IMR-90 (cell line): ENCODE measurements at regions not wholly inside any gene's neighbourhood (a gene's known extent, or its start where the extent isn't known, plus 50 kb on each side); places are given as distances from the start of the nearest gene placed in this dataset.

Source experiments
- ATAC-seq: fragments of 200-7000 bp; cut with Tn5 transposase; 2 replicates; pipeline ENCODE4 v1.9.1; 2020; ENCODE audit warnings: low read depth, mild to moderate bottlenecking, moderate library complexity
- BruUV-seq: library from RNA; stranded (reverse); fragments of 400-500 nt; replicated peaks from 2 replicates; lab custom pipeline; 2021; lab: Mats Ljungman, UMichigan
- CTCF ChIA-PET: fragments of 300-600 bp; formaldehyde crosslinking; extraction: SDS; loops from one replicate; lab custom pipeline; 2021; ENCODE audit warnings: antibody characterized with exemption; lab: Yijun Ruan, JAX
- POLR2A ChIA-PET: fragments of 300-600 bp; sonication (Branson Sonifier 250); formaldehyde crosslinking; loops from one replicate; lab custom pipeline; 2022; ENCODE audit warnings: antibody characterized with exemption; ENCODE audit not compliant: unreplicated experiment; lab: Charles Lee
- DNase-seq: peaks from one replicate; pipeline ENCODE4 v3.0.0; 2013
- H2AFZ ChIP-seq: replicated peaks from 2 replicates; pipeline ENCODE3; 2013; ENCODE audit warnings: low read length, mild to moderate bottlenecking; ENCODE audit not compliant: poor library complexity
- H2AK5ac ChIP-seq: 2 replicates; pipeline ENCODE4 v1.6.1; 2013; ENCODE audit warnings: low read depth, low read length, inconsistent platforms
- H2AK9ac ChIP-seq: replicated peaks from 2 replicates; pipeline ENCODE3; 2013; ENCODE audit warnings: mild to moderate bottlenecking, low read depth, low read length, moderate library complexity; ENCODE audit not compliant: poor library complexity
- H2BK120ac ChIP-seq: 2 replicates; pipeline ENCODE4 v1.6.1; 2013; ENCODE audit warnings: low read depth, low read length, inconsistent platforms
- H2BK15ac ChIP-seq: 3 replicates; pipeline ENCODE4 v1.6.1; 2013; ENCODE audit warnings: low read depth, low read length, inconsistent platforms
- H2BK20ac ChIP-seq: 2 replicates; pipeline ENCODE4 v1.6.1; 2013; ENCODE audit warnings: low read depth, mild to moderate bottlenecking, inconsistent platforms, low read length, moderate library complexity
- H2BK5ac ChIP-seq: 2 replicates; pipeline ENCODE4 v1.6.1; 2013; ENCODE audit warnings: mild to moderate bottlenecking, low read depth, low read length, inconsistent platforms; ENCODE audit not compliant: poor library complexity, severe bottlenecking
- H3K14ac ChIP-seq: replicated peaks from 2 replicates; pipeline ENCODE4 v1.6.1; 2013; ENCODE audit warnings: low read depth, low read length, inconsistent platforms
- H3K18ac ChIP-seq: 2 replicates; pipeline ENCODE4 v1.6.1; 2013; ENCODE audit warnings: low read depth, low read length, control low read depth
- H3K23ac ChIP-seq: 2 replicates; pipeline ENCODE4 v1.6.1; 2013; ENCODE audit warnings: low read depth, low read length, inconsistent platforms
- H3K27ac ChIP-seq: 2 replicates; pipeline ENCODE4 v1.5.1; 2013; ENCODE audit warnings: mild to moderate bottlenecking, control low read depth, low read length; ENCODE audit not compliant: insufficient read depth
- H3K27me3 ChIP-seq: 2 replicates; pipeline ENCODE4 v1.6.1; 2013; ENCODE audit warnings: low read length; ENCODE audit not compliant: control insufficient read depth, insufficient read depth
- H3K36me3 ChIP-seq: 2 replicates; pipeline ENCODE4 v1.6.1; 2013; ENCODE audit warnings: low read length, mixed read lengths; ENCODE audit not compliant: control insufficient read depth, insufficient read depth
- H3K4ac ChIP-seq: 2 replicates; pipeline ENCODE4 v1.6.1; 2013; ENCODE audit warnings: low read depth, low read length, inconsistent platforms
- H3K4me1 ChIP-seq: 2 replicates; pipeline ENCODE4 v1.6.1; 2013; ENCODE audit warnings: low read length, mixed read lengths; ENCODE audit not compliant: control insufficient read depth, insufficient read depth
- H3K4me2 ChIP-seq: 2 replicates; pipeline ENCODE4 v1.6.1; 2013; ENCODE audit warnings: low read depth, mild to moderate bottlenecking, control low read depth, low read length, moderate library complexity
- H3K4me3 ChIP-seq: 2 replicates; pipeline ENCODE4 v1.5.1; 2013; ENCODE audit warnings: low read depth, mild to moderate bottlenecking, control low read depth, low read length, moderate library complexity; ENCODE audit not compliant: insufficient read depth
- H3K56ac ChIP-seq: 2 replicates; pipeline ENCODE4 v1.6.1; 2013; ENCODE audit warnings: low read length, inconsistent platforms; ENCODE audit not compliant: insufficient read depth; ENCODE audit errors: extremely low read depth
- H3K79me1 ChIP-seq, 2 experiments: 2 replicates each; pipeline ENCODE4 v1.6.1; 2013; ENCODE audit warnings: low read length in 2 of 2, inconsistent platforms in 1 of 2, low read depth in 1 of 2
- H3K9ac ChIP-seq: 2 replicates; pipeline ENCODE4 v1.6.1; 2013; ENCODE audit warnings: low read depth, low read length, control low read depth
- H3K9me1 ChIP-seq: 2 replicates; pipeline ENCODE4 v1.6.1; 2013; ENCODE audit warnings: low read length, inconsistent platforms; ENCODE audit not compliant: insufficient read depth
- H3K9me3 ChIP-seq: 2 replicates; pipeline ENCODE4 v1.6.1; 2013; ENCODE audit warnings: low read length; ENCODE audit not compliant: control insufficient read depth, insufficient read depth
- H4K20me1 ChIP-seq: 2 replicates; pipeline ENCODE4 v1.6.1; 2013; ENCODE audit warnings: low read length, inconsistent platforms; ENCODE audit not compliant: insufficient read depth
- H4K5ac ChIP-seq: 2 replicates; pipeline ENCODE4 v1.6.1; 2013; ENCODE audit warnings: mild to moderate bottlenecking, low read depth, low read length, control low read depth
- H4K8ac ChIP-seq, 2 experiments: 2 replicates each; pipeline ENCODE4 v1.6.1; 2013; ENCODE audit warnings: low read depth in 2 of 2, low read length in 2 of 2, control low read depth in 1 of 2, inconsistent platforms in 1 of 2
- H4K91ac ChIP-seq: 2 replicates; pipeline ENCODE4 v1.6.1; 2013; ENCODE audit warnings: low read depth, low read length, inconsistent platforms; ENCODE audit not compliant: insufficient read depth
- BHLHE40 ChIP-seq: fragments of 150-350 bp; IDR thresholded peaks from 2 replicates; pipeline ENCODE4 v1.6.1; 2016; ENCODE audit warnings: mild to moderate bottlenecking, low read depth, low read length
- MAFK ChIP-seq: IDR thresholded peaks from 2 replicates; pipeline ENCODE4 v1.6.1; 2012; ENCODE audit warnings: low read depth, low read length, improper control_type of control experiment
- RAD21 ChIP-seq: IDR thresholded peaks from 2 replicates; pipeline ENCODE4 v1.6.1; 2012; ENCODE audit warnings: low read length, improper control_type of control experiment
- RCOR1 ChIP-seq: IDR thresholded peaks from 2 replicates; pipeline ENCODE4 v1.6.1; 2012; ENCODE audit warnings: mild to moderate bottlenecking, low read length, improper control_type of control experiment; ENCODE audit not compliant: insufficient replicate concordance
- WGBS, 2 experiments: methylation state at CpG; one replicate each; pipeline versions ENCODE4 v1.1.5 to v1.1.7; 2013; ENCODE audit warnings: missing lambda C conversion rate in 2 of 2; ENCODE audit not compliant: insufficient read length in 1 of 2; ENCODE audit errors: extremely low coverage in 2 of 2; 5-methylcytosine and 5-hydroxymethylcytosine counted together
- dilution Hi-C: fragments of 300-500 bp; cut with HindIII; formaldehyde crosslinking; loops from one replicate; pipeline ENCODE4 v1.14.3; 2018; ENCODE audit warnings: low sequenced_read_pairs; ENCODE audit not compliant: unreplicated experiment
- in situ Hi-C: fragments of 300-500 bp; cut with MboI; formaldehyde crosslinking; loops from 3 replicates; pipeline ENCODE4 v1.14.3; 2019; ENCODE audit warnings: low sequenced_read_pairs, inconsistent platforms, mixed read lengths
- intact Hi-C: fragments of 100-400 bp; cut with micrococcal nuclease; formaldehyde crosslinking; loops from 2 replicates; pipeline ENCODE4 v1.10.0; 2022
- TF ChIP-seq, protein P1 (sequence below): fragments of 150-350 bp; IDR thresholded peaks from 2 replicates; pipeline ENCODE4 v1.6.1; 2016; ENCODE audit warnings: low read depth, mild to moderate bottlenecking, low read length, moderate library complexity, borderline replicate concordance

GRCh38 chr11:37512156-37512780 is 914.2 kb upstream of the RAG2 start:
- H3K27me3 ChIP-seq = no peaks in the 10 kb centered on the region
- no peak overlapping the region for H3K56ac ChIP-seq
- H2AK5ac ChIP-seq = no peak overlapping the region
- no peak for TF ChIP-seq RAD21
- no peak for TF ChIP-seq MAFK
- TF ChIP-seq, protein P1, sequence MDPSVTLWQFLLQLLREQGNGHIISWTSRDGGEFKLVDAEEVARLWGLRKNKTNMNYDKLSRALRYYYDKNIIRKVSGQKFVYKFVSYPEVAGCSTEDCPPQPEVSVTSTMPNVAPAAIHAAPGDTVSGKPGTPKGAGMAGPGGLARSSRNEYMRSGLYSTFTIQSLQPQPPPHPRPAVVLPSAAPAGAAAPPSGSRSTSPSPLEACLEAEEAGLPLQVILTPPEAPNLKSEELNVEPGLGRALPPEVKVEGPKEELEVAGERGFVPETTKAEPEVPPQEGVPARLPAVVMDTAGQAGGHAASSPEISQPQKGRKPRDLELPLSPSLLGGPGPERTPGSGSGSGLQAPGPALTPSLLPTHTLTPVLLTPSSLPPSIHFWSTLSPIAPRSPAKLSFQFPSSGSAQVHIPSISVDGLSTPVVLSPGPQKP = no peak
- TF ChIP-seq RCOR1 = no peak
- no peak for TF ChIP-seq BHLHE40
- dilution Hi-C loops (no loop called here), in situ Hi-C loops (no loop called here), intact Hi-C loops (no loop called here)
- H3K14ac ChIP-seq = no peak overlapping the region
- no CpG with 5 or more reads among the region's 1 CpG for WGBS, 2 experiments
- no peak overlapping the region for H2AFZ ChIP-seq
- peaks cover 6% of the 10 kb centered on the region for H3K4me1 ChIP-seq
- no peak overlapping the region for H3K4me3 ChIP-seq
- H3K18ac ChIP-seq = no peak overlapping the region
- H2BK20ac ChIP-seq = no peak overlapping the region
- H4K5ac ChIP-seq = no peak overlapping the region
- no peak overlapping the region for H2BK5ac ChIP-seq
- no peak overlapping the region; a peak in 1 of 4 replicates for H4K8ac ChIP-seq
- H3K9ac ChIP-seq = no peak overlapping the region
- H3K79me1 ChIP-seq = no peaks in the 10 kb centered on the region
- H3K4ac ChIP-seq = no peak overlapping the region
- no peak overlapping the region for H4K91ac ChIP-seq
- no peak for DNase-seq
- POLR2A ChIA-PET = no interaction called here
- H2BK15ac ChIP-seq = no peak overlapping the region
- H3K27ac ChIP-seq = no peak overlapping the region
- CTCF ChIA-PET = no interaction called here
- H3K23ac ChIP-seq = no peak overlapping the region
- H3K9me3 ChIP-seq = no peaks in the 10 kb centered on the region
- no peak overlapping the region for H2AK9ac ChIP-seq
- ATAC-seq = no peak
- no peak overlapping the region for H3K4me2 ChIP-seq
- no TSS peak for BruUV-seq
- H4K20me1 ChIP-seq = no peaks in the 10 kb centered on the region
- H2BK120ac ChIP-seq = no peak overlapping the region
- H3K36me3 ChIP-seq = no peaks in the 10 kb centered on the region
- peaks cover 4% of the 10 kb centered on the region; the same call in 1 of the 2 replicates for H3K9me1 ChIP-seq
